A673 (cell line): ENCODE measurements at regions not wholly inside any gene's neighbourhood (a gene's known extent, or its start where the extent isn't known, plus 50 kb on each side); places are given as distances from the start of the nearest gene placed in this dataset.

Experiments
- EZH2 ChIP-seq: fragments of 200-600 bp; sonication (generic); IDR thresholded peaks from 2 replicates; pipeline ENCODE4 v1.6.1; 2017; ENCODE audit warnings: borderline replicate concordance, low read depth, mild to moderate bottlenecking, mixed read lengths, antibody characterized with exemption, low read length; ENCODE audit not compliant: poor library complexity, severe bottlenecking
- TF ChIP-seq, protein P1 (sequence below): fragments of 300-800, 200-600 bp; sonication (generic); conservative IDR thresholded peaks from 2 replicates; pipeline ENCODE4 v1.5.1; 2017; ENCODE audit warnings: low read depth, mild to moderate bottlenecking, antibody characterized with exemption, low read length, moderate library complexity, mixed read lengths

DNA sequence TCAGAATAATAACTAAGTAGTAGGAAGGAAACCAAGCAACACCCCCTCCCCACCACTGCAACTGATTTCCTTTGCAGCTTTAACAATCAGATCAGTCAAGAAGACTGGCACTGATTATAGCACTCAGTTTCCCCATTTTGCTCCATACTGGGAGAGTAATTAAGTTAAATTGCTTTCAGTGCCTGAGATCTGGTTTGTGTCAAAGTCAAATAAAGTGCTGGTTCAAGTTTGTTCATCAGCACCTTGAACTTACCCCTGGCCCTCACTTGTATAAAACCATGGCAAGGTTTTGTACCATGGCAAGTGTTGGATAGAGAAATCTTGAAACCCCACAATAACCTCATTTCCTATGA lies 290.2 kb upstream of the SEMA6A start:
- TF ChIP-seq, protein P1, sequence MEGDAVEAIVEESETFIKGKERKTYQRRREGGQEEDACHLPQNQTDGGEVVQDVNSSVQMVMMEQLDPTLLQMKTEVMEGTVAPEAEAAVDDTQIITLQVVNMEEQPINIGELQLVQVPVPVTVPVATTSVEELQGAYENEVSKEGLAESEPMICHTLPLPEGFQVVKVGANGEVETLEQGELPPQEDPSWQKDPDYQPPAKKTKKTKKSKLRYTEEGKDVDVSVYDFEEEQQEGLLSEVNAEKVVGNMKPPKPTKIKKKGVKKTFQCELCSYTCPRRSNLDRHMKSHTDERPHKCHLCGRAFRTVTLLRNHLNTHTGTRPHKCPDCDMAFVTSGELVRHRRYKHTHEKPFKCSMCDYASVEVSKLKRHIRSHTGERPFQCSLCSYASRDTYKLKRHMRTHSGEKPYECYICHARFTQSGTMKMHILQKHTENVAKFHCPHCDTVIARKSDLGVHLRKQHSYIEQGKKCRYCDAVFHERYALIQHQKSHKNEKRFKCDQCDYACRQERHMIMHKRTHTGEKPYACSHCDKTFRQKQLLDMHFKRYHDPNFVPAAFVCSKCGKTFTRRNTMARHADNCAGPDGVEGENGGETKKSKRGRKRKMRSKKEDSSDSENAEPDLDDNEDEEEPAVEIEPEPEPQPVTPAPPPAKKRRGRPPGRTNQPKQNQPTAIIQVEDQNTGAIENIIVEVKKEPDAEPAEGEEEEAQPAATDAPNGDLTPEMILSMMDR, result no peak
- no peak for TF ChIP-seq EZH2
